Thyroid gland (tissue), 4 donors: ENCODE measurements at regions not wholly inside any gene's neighbourhood (a gene's known extent, or its start where the extent isn't known, plus 50 kb on each side); places are given as distances from the start of the nearest gene placed in this dataset.

ENCODE experiments used
- POLR2A ChIP-seq, 2 donors: fragments of 450-650 bp; IDR thresholded peaks; one replicate each; pipeline ENCODE4 v1.6.1; 2017; ENCODE audit warnings: antibody characterized with exemption in 2 of 2, mild to moderate bottlenecking in 2 of 2, moderate library complexity in 1 of 2
- TF ChIP-seq, protein P1 (sequence below), 6 experiments: fragments of 200-600 bp in 3 of 6; fragments of 450-650 bp in 3 of 6; sonication (generic) in 3 of 6; IDR thresholded peaks; one replicate each; pipeline ENCODE4 v1.5.1; 2016 to 2019; ENCODE audit warnings: antibody characterized with exemption in 6 of 6, mild to moderate bottlenecking in 2 of 6, inconsistent platforms in 1 of 6, moderate library complexity in 1 of 6

DNA sequence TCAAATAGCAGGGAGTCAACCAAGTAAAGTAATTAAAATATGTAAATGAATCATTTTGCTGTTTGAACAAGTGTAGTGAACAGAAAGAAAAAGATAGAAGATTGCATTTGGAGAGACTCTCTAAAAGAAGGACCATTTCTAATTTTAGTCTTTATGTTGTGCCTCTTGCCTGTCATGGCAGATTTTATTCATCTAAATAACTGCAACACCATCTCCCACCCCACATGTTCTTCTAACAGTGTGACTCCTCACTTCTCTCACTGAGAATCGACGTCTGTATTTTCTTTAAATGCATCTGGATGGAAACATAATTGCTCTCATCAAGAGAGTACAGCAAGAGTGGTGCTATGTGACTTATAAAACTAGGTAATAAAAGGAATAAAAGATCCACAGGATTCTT lies 439.9 kb upstream of the GBE1 start:
- TF ChIP-seq, protein P1, sequence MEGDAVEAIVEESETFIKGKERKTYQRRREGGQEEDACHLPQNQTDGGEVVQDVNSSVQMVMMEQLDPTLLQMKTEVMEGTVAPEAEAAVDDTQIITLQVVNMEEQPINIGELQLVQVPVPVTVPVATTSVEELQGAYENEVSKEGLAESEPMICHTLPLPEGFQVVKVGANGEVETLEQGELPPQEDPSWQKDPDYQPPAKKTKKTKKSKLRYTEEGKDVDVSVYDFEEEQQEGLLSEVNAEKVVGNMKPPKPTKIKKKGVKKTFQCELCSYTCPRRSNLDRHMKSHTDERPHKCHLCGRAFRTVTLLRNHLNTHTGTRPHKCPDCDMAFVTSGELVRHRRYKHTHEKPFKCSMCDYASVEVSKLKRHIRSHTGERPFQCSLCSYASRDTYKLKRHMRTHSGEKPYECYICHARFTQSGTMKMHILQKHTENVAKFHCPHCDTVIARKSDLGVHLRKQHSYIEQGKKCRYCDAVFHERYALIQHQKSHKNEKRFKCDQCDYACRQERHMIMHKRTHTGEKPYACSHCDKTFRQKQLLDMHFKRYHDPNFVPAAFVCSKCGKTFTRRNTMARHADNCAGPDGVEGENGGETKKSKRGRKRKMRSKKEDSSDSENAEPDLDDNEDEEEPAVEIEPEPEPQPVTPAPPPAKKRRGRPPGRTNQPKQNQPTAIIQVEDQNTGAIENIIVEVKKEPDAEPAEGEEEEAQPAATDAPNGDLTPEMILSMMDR (IDR thresholded peaks at IDR 0.05), result no peak
- no peak for TF ChIP-seq POLR2A (IDR thresholded peaks at IDR 0.05)
